ENCODE measurements at regions not wholly inside any gene's neighbourhood (a gene's known extent, or its start where the extent isn't known, plus 50 kb on each side); places are given as distances from the start of the nearest gene placed in this dataset.
A peak's percentile ranks its signal among the peaks of the same experiment; 100 is the strongest.

DNA sequence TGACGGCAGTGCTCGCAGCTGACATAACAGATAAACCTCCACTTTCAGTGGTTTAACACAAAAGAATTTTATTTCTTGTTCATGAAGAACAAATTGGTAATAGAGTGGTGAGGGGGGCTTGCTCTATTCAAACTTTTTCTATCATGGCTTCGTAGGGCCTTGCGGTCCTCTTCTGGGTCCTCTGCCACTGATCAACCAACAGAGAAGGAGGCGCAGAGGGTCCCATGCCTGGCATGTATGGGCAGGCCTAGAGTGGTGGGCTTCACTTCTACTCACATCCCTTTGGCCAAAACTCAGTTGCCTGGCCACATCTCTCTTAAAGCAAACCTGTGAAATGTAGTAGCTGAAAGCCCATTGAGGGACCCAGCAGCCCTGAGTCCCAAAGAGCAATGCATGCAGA lies 460.5 kb downstream of the SIPA1L2 start:
- H3K9me1 ChIP-seq (ENCODE audit: insufficient read depth, low read length): no peaks in the 10 kb centered on the region
- no peak overlapping the region for H3K9ac ChIP-seq (ENCODE audit: low read depth, low read length)
- no peak overlapping the region for H4K91ac ChIP-seq (ENCODE audit: insufficient read depth, low read depth, low read length)
- H3K27me3 ChIP-seq (ENCODE audit: control insufficient read depth, insufficient read depth, low read length): no peaks in the 10 kb centered on the region
- H2AK9ac ChIP-seq (replicated peaks; ENCODE audit: low read depth, low read length, poor library complexity): peak overlapping the region; percentile 25
- no peaks in the 10 kb centered on the region for H3K79me1 ChIP-seq (ENCODE audit: low read depth in 1 of 2, low read length in 2 of 2)
- no peak overlapping the region for H3K4me2 ChIP-seq (ENCODE audit: low read depth, low read length)
- intact Hi-C loops (cut with micrococcal nuclease): no loop called here
- in situ Hi-C loops (cut with MboI; ENCODE audit: low sequenced_read_pairs): loop anchor here (25.0 kb wide), 1 partner anchor 468 kb away; the partner anchor contains the start of gene SIPA1L2
- CTCF ChIA-PET: interaction anchor here (0.6 kb wide), 1 partner anchor 1154 kb away, joined by 6 read pairs; no protein-coding TSS in a partner anchor
- H3K23ac ChIP-seq (ENCODE audit: low read depth, low read length): no peak overlapping the region
- H2BK15ac ChIP-seq (ENCODE audit: low read depth, low read length): no peak overlapping the region
- POLR2A ChIA-PET (ENCODE audit: unreplicated experiment): no interaction called here
- no peak for DNase-seq
- H3K4me3 ChIP-seq (ENCODE audit: insufficient read depth, low read depth, low read length): no peak overlapping the region
- H3K14ac ChIP-seq (replicated peaks; ENCODE audit: low read depth, low read length): no peak overlapping the region
- H3K27ac ChIP-seq (ENCODE audit: insufficient read depth, low read length): no peak overlapping the region
- no peaks in the 10 kb centered on the region for H3K36me3 ChIP-seq (ENCODE audit: control insufficient read depth, insufficient read depth, low read length)
- no TSS peak for BruUV-seq (replicated peaks)
- no peaks in the 10 kb centered on the region for H3K9me3 ChIP-seq (ENCODE audit: control insufficient read depth, insufficient read depth, low read length)
- no peak overlapping the region for H3K56ac ChIP-seq (ENCODE audit: extremely low read depth, insufficient read depth, low read length)
- no peak overlapping the region for H3K18ac ChIP-seq (ENCODE audit: low read depth, low read length)
- dilution Hi-C loops (cut with HindIII; ENCODE audit: low sequenced_read_pairs, unreplicated experiment): no loop called here
- no peak overlapping the region for H2BK5ac ChIP-seq (ENCODE audit: low read depth, low read length, poor library complexity, severe bottlenecking)
- TF ChIP-seq USF2 (IDR thresholded peaks at IDR 0.05; ENCODE audit: low read depth, low read length) (no peak), ELK1 (IDR thresholded peaks at IDR 0.05; ENCODE audit: borderline replicate concordance, low read depth, low read length) (no peak), CHD1 (IDR thresholded peaks at IDR 0.05; ENCODE audit: low read depth, low read length) (no peak), FOS (IDR thresholded peaks at IDR 0.05; ENCODE audit: low read depth, low read length) (no peak), RAD21 (IDR thresholded peaks at IDR 0.05; ENCODE audit: low read length) (no peak), RCOR1 (IDR thresholded peaks at IDR 0.05; ENCODE audit: insufficient replicate concordance, low read length) (no peak), BHLHE40 (IDR thresholded peaks at IDR 0.05; ENCODE audit: low read depth, low read length) (no peak), MAFK (IDR thresholded peaks at IDR 0.05; ENCODE audit: low read depth, low read length) (no peak), MAZ (IDR thresholded peaks at IDR 0.05; ENCODE audit: borderline replicate concordance, low read depth, low read length) (no peak), SMC3 (IDR thresholded peaks at IDR 0.05; ENCODE audit: low read depth, low read length) (no peak), NFE2L2 (IDR thresholded peaks at IDR 0.05; ENCODE audit: low read depth, low read length) (no peak), CEBPB (IDR thresholded peaks at IDR 0.05; ENCODE audit: low read depth, low read length) (no peak), MXI1 (IDR thresholded peaks at IDR 0.05; ENCODE audit: borderline replicate concordance, low read depth, low read length) (no peak), POLR2A (IDR thresholded peaks at IDR 0.05; ENCODE audit: low read depth, low read length) (no peak), RFX5 (IDR thresholded peaks at IDR 0.05; ENCODE audit: low read depth, low read length) (no peak)
- TF ChIP-seq, protein P1, sequence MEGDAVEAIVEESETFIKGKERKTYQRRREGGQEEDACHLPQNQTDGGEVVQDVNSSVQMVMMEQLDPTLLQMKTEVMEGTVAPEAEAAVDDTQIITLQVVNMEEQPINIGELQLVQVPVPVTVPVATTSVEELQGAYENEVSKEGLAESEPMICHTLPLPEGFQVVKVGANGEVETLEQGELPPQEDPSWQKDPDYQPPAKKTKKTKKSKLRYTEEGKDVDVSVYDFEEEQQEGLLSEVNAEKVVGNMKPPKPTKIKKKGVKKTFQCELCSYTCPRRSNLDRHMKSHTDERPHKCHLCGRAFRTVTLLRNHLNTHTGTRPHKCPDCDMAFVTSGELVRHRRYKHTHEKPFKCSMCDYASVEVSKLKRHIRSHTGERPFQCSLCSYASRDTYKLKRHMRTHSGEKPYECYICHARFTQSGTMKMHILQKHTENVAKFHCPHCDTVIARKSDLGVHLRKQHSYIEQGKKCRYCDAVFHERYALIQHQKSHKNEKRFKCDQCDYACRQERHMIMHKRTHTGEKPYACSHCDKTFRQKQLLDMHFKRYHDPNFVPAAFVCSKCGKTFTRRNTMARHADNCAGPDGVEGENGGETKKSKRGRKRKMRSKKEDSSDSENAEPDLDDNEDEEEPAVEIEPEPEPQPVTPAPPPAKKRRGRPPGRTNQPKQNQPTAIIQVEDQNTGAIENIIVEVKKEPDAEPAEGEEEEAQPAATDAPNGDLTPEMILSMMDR (conservative IDR thresholded peaks at IDR 0.05; ENCODE audit: low read depth, low read length): no peak
- no peak overlapping the region for H2AK5ac ChIP-seq (ENCODE audit: low read depth, low read length)
- H4K8ac ChIP-seq (ENCODE audit: low read depth in 2 of 2, low read length in 2 of 2): no peak overlapping the region
- no CpG with 5 or more reads among the region's 5 CpGs for WGBS, 2 experiments (ENCODE audit: extremely low coverage in 2 of 2, insufficient read length in 1 of 2)
- no peak overlapping the region for H2BK120ac ChIP-seq (ENCODE audit: low read depth, low read length)
- no peak overlapping the region for H2AFZ ChIP-seq (replicated peaks; ENCODE audit: low read length, poor library complexity)
- H4K5ac ChIP-seq (ENCODE audit: low read depth, low read length): no peak overlapping the region
- H3K4me1 ChIP-seq (ENCODE audit: control insufficient read depth, insufficient read depth, low read length): no peaks in the 10 kb centered on the region
- H3K4ac ChIP-seq (ENCODE audit: low read depth, low read length): no peak overlapping the region
- H4K20me1 ChIP-seq (ENCODE audit: insufficient read depth, low read length): no peaks in the 10 kb centered on the region
- ATAC-seq (ENCODE audit: low read depth): no peak
- no peak overlapping the region for H2BK20ac ChIP-seq (ENCODE audit: low read depth, low read length)

Data from IMR-90 (cell line).